Lung microvascular endothelial cell (primary cell): ENCODE measurements at regions not wholly inside any gene's neighbourhood (a gene's known extent, or its start where the extent isn't known, plus 50 kb on each side); places are given as distances from the start of the nearest gene placed in this dataset.

Source experiments
- DNase-seq, 2 donors: peaks; one replicate each; pipeline versions ENCODE4 v3.0.0 to v3.0.0-alpha.2; 2010; ENCODE audit warnings: low read depth in 2 of 2

DNA sequence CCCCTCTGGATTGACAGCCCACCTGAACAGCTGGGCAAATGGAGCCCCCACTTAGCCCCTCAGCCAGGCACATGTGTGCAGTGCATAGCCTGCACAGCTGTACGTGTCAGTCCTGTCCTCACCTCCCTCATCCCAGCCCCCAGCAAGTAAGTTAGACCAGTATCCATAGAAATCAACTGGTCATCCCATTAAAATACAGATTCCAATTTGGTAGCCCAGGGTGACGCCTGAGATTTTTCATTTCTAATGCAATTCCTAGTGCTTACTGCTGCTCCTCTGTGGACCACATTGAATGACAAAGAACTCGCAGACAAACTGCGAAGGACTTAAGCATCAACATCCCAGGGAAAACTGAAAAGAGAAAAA, 99.0 kb upstream of the GJB5 start:
- no peak for DNase-seq

DNA sequence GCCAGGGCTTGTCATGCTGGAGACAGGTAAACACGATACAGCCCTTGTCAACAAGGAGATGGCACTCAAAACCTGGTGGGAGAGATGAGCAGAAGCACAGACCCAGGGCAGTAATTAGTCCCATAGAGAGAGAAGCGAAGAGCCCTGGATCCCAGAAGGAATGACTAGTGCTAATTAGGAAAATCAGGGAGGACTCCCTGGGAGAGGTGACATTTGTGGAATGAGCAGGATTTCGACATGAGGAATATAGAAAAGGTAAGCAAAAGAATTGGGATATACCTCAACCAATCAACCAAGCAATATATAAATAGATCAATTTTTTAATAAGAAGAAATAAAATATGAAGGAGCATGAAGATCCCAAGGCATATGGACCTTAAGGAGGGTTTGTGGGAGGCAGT, 98.5 kb upstream of the GJB5 start:
- no peak for DNase-seq

DNA sequence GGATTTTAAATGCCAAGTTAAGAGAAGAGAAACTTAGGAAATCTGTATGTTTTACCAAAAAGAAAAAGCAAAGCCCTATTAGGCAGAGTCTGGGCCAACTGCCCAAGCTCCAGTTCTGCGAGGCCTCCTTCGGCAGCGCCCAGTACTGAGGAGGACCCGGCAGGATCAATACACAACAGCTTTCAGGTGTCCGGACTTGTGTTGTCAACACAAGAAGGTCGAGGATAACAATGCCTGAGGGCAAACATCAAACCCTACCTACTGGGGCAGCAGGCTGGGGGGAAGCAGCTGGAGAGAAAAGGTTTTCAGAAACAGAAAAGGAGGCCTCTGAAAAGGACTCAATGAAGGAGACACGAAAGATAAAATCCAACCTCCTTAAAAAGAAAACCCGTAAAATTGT, 98.1 kb upstream of the GJB5 start:
- DNase-seq, result no peak

DNA sequence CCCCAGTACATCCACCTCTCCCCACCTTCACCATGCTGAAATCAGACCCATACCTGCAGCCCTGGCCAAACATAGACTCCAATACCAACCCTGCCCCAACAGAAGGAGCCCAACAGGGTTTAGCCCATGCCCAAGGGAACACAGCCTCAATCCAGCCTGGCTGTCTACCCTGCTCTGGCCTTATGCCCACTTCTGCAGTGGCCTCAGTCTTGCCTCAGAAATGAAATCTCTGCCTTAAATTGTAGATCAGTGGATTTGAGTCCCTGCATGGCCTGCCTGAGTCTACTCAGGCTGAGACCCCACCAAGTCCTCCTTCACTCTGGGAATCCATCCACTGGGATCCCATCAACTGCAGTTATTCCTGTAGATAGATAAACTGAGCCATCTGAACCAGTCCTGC, 97.6 kb upstream of the GJB5 start:
- DNase-seq, result no peak

- no peak for DNase-seq
Measured at GRCh38 chr1:34657849-34658248, 97.0 kb upstream of the GJB5 start.

GRCh38 chr1:34663031-34663430, 91.8 kb upstream of the GJB5 start:
- DNase-seq, result no peak

DNA sequence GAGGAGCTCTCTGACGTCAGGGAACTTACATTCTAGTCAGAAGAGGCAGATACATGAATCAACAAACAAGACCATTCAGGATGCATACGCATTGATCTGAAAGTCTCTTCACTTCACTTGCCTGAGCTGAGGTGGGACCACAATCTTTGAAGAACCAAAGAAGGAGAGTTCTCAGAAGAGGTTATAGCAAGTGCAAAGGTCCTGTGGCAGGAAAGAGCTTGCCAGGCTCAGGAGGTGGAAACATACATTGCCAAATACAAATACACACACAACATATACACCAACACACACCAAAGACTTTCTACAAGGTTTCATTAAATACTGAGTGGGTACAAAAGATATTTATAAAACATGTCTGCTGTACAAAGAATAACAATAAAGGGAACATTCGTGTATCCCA, 86.8 kb upstream of the GJB5 start:
- no peak for DNase-seq

DNA sequence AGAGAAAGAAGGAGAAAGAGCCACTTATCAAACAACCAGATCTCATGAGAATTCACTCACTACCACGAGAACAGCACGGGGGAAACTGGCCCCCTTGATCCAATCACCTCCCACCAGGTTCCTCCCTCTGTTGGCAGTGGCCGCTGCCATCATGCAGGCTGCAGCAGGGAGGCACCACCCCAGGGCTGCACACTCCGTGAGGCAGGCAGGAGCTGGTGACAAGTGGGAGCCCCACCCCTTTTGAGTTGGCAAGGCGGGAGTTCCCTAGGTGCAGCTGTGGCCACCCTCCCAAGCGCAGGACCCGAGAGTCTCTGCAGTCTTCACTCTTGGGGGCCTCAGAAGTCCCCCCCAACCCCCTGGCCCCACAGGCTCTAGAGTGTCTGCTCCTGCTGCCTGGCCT, 83.9 kb upstream of the GJB5 start:
- DNase-seq, result no peak

- DNase-seq, result no peak
Measured at GRCh38 chr1:34671887-34672286, 83.0 kb upstream of the GJB5 start.

- DNase-seq, result peak; percentile 41 to 53
Measured at GRCh38 chr1:34681480-34682451, 73.1 kb upstream of the GJB5 start.

DNA sequence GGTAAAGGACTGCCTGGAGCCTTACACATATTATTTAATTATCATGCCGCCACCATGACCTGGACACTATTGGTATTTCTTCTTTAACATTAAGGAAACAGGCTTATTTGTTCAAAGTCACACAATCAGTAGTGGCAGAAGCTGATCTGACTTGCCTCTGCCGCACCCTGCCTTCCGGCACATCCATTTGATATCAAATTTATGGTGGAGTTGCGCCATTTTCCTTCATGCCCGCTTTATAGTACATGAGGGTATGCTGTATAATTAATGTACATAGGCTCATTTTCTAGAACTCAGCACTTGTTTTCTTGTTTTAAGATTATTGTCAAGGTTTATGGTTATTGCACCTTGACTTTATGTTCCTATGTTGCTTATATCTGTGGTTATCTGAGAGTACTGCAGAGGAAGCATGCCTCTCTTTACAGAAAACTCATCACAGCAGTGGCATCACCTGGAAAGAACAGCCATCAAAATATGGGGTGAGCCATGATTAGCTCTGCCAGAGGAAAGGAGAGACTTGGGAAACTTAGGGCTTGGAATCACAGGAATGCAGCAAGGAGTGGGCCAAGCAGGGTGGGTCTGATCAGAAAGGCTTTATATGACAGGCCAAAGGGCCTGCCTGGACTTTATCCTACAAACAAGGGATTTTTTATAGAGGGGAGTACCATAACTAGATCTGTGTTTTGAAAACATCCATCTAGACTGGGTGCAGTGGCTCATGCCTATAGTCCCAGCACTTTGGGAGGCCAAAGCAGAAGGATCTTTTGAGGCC, 72.2 kb upstream of the GJB5 start:
- no peak for DNase-seq

DNA sequence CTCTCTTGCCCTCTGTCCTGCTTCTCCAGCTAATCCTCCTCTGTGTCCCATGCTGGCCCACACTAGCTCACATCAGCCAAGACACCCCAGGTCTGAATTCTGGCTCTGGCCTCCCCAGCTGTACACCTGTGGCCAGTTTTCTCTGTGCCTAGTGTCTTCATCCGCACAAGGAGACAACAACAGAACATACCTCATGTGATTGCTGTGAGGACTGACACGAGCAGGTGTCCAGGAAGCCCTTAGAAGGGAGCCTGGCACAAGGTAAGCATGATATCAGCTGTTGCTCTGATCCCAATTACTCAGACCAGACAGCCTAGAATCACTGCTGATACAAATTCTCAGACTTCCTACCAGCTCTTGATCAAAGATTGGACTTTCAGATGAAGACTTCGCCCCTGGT, 71.2 kb upstream of the GJB5 start:
- DNase-seq, result no peak

DNA sequence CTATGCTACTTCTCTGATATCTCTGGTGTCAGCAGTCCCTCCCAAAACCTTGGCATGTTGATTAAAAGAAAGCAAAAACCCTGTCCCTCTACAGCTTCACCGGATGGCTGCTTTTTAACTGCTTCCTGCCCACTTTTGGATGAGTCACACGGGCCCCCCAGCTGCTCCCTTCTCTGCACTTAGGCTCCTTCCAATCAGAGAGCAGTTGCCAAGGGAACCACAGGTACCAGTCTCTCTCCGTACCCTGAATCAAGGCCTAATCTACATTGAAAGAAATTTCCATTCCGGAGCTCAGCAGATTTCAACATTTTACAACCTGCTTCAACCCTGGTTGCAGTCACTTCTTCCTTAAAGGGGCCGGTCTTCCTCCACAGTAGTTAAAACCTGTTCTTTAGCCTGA, 70.6 kb upstream of the GJB5 start:
- DNase-seq, result no peak

DNA sequence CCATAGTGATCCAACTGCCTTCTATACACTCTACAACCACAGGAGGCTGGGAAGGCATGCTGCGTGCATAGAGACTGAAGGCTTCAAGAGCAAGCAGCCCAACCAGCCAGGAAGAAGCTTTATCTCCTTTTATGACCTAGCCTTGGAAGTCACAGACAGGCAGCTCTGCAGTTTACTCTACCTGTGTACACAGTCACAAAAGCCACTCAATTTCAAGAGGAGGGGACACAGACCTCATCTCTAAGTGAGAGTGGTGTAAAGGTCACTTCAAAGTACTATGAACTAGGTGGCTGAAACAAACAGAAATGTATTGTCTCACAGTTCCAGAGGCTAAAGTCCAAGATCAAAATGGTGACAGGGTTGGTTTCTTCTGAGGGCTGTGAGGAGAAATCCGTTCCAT, 69.6 kb upstream of the GJB5 start:
- DNase-seq, result no peak

GRCh38 chr1:34686531-34686930, 68.3 kb upstream of the GJB5 start:
- no peak for DNase-seq

- no peak for DNase-seq
Measured at GRCh38 chr1:34688006-34688741, 66.7 kb upstream of the GJB5 start.

GRCh38 chr1:34690269-34690668, 64.6 kb upstream of the GJB5 start:
- no peak for DNase-seq

DNA sequence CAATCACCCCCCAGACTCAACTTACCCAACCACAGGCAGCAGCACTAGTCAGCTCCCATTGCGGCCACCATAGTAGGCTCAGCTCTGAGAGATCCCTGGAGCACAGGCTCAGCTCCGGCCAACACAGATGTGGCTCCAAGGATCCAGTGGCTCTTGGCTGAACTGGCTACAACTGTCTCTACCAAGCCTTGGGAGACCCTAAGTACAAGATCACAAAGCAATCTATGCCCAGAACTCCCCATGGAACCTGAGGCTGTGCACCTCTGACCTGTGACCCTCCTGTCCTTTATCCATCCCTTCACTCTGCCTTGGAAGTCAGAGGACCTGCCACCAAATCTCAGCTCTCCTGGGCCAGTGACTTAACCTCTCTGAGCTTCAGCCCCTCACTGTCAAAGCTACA, 61.8 kb upstream of the GJB5 start:
- no peak for DNase-seq

GRCh38 chr1:34694383-34694782, 60.5 kb upstream of the GJB5 start:
- no peak for DNase-seq

DNA sequence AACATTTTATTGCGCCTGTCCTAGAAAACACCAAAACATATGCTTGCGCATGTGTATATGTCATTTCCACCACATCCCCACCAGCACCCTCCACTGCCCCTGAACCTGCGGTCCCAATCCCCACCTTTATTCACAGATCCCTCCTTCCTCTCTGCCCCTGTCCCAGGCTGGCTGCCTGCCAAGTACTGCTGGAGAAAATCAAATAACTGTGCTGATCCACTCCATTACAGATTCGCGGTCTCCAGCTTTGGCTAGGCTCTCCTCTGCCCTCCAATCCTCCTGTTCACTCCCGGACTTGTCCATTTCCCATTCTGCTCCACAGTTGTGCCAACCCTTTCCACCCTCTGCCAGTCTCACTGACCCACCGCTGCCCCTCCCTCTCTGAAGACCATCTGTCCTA, 59.3 kb upstream of the GJB5 start:
- no peak for DNase-seq

DNA sequence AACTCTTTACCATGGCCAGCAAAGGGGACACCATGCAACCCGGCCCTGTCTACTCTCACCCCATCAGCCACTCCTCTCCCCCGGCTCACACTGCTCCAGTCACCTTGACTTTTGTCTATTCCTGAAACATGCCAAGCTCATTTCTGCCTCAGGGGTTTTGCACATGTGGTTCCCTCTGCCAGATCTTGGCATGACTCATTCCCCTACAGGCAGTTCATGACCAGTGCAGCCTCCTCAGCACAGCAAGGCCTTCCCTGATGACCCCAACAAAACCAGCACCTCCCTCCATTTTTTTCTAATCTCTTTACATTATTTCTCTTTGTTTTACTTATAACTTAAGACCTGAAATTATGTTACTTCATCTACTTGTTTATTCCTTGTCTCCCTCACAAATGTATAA, 58.6 kb upstream of the GJB5 start:
- no peak for DNase-seq

GRCh38 chr1:34696981-34697380, 57.9 kb upstream of the GJB5 start:
- DNase-seq, result no peak
